ENCODE measurements at regions not wholly inside any gene's neighbourhood (a gene's known extent, or its start where the extent isn't known, plus 50 kb on each side); places are given as distances from the start of the nearest gene placed in this dataset.

- no peak for DNase-seq
These were observed 341.2 kb upstream of the MAP3K7 start for GRCh38 chr6:90928051-90928450.

- DNase-seq = no peak
These were observed 338.9 kb upstream of the MAP3K7 start for GRCh38 chr6:90925726-90926125.

- no peak for DNase-seq
These were observed 335.5 kb upstream of the MAP3K7 start for GRCh38 chr6:90922325-90922724.

- DNase-seq = no peak
These were observed 331.5 kb upstream of the MAP3K7 start for GRCh38 chr6:90918361-90918760.

GRCh38 chr6:90917376-90917775, 330.5 kb upstream of the MAP3K7 start:
- DNase-seq = no peak

GRCh38 chr6:90916968-90917367, 330.1 kb upstream of the MAP3K7 start:
- no peak for DNase-seq

- DNase-seq = no peak
These were observed 328.5 kb upstream of the MAP3K7 start for GRCh38 chr6:90915224-90915915.

- no peak for DNase-seq
These were observed 327.4 kb upstream of the MAP3K7 start for GRCh38 chr6:90914312-90914711.

GRCh38 chr6:90913266-90913960, 326.5 kb upstream of the MAP3K7 start:
- no peak for DNase-seq

GRCh38 chr6:90911642-90912041, 324.8 kb upstream of the MAP3K7 start:
- no peak for DNase-seq

- no peak for DNase-seq
These were observed 324.0 kb upstream of the MAP3K7 start for GRCh38 chr6:90910893-90911292.

- DNase-seq = no peak
These were observed 321.2 kb upstream of the MAP3K7 start for GRCh38 chr6:90907931-90908655.

GRCh38 chr6:90905351-90905750, 318.5 kb upstream of the MAP3K7 start:
- DNase-seq = no peak

- no peak for DNase-seq
These were observed 313.2 kb upstream of the MAP3K7 start for GRCh38 chr6:90900034-90900433.

GRCh38 chr6:90898763-90899162, 311.9 kb upstream of the MAP3K7 start:
- DNase-seq = no peak

GRCh38 chr6:90896075-90896547, 309.2 kb upstream of the MAP3K7 start:
- DNase-seq = no peak

GRCh38 chr6:90895299-90896074, 308.6 kb upstream of the MAP3K7 start:
- DNase-seq = no peak

- DNase-seq = no peak
These were observed 307.6 kb upstream of the MAP3K7 start for GRCh38 chr6:90894285-90895130.

- DNase-seq = no peak
These were observed 306.5 kb upstream of the MAP3K7 start for GRCh38 chr6:90893400-90893799.

- no peak for DNase-seq
These were observed 305.4 kb upstream of the MAP3K7 start for GRCh38 chr6:90892271-90892670.

- DNase-seq = no peak
These were observed 304.5 kb upstream of the MAP3K7 start for GRCh38 chr6:90891355-90891754.

- no peak for DNase-seq
These were observed 303.9 kb upstream of the MAP3K7 start for GRCh38 chr6:90890683-90891330.
